SKM-1 (cell line): ENCODE measurements at regions not wholly inside any gene's neighbourhood (a gene's known extent, or its start where the extent isn't known, plus 50 kb on each side); places are given as distances from the start of the nearest gene placed in this dataset.

ENCODE experiments used
- DNase-seq: peaks from one replicate; lab custom pipeline; 2025; ENCODE audit not compliant: unreplicated experiment; lab: John Stamatoyannopoulos, UW

DNA sequence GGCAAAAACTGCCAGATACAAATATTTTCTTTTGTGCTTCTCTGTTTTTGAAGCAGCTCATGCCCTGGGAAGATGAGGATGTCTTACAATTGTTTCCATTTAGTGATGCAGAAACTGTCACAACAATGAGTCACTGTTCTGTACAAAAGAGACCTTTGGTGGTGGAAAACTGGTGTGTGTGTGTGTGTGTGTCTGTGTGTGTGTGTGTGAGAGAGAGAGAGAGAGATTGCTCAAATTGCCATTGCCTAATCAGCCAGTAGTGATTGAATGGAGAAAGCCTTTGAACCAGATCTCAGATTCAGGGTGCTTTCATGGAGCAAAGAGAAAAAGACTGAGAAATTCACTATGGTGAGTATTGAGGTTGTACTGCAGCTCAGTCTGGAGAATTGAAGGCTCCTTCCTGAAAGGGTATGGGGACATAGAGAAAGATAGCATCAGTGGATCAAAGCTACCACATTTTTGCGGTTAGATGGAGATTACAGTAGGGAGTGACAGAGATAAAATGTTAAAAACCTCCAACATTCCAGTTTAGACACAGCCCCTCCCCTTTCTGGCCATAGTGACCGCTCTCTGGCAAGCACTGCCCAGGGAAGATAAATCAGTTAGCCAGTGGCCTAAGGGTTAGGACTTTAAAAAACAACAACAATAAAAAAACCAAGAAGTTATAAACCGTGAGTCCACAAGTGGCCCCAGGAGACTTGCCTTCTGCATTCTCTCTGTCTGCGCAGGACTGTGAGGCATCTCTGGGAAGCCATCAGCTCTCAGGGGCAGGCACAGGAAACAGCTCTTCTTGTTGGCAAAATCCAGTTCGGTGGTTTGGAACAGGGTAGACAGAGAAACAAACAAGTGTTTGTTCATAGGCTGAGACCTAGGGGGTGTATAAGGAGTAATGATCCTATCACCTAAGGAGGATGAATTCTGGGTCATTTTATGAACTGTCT lies 406.5 kb downstream of the DUSP10 start:
- no peak for DNase-seq

DNA sequence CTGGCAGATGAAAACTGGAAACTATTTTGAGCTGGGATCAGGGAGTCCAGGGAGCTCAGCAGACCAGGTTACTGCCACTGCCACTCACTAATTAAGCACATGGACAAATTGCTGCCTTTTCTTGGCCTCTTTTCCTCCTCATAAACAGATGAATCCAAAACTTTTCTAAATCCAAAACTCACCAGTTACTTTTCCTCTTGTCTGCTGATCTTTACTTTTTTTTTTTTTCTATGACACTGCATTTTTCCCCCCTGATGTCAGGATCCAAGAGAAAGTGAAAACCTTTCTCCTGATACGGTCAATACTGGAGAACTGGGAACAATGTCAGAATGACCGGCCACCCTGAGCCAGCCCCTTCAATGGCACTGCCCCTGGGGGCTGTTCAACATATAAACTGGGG lies 405.8 kb downstream of the DUSP10 start:
- no peak for DNase-seq

DNA sequence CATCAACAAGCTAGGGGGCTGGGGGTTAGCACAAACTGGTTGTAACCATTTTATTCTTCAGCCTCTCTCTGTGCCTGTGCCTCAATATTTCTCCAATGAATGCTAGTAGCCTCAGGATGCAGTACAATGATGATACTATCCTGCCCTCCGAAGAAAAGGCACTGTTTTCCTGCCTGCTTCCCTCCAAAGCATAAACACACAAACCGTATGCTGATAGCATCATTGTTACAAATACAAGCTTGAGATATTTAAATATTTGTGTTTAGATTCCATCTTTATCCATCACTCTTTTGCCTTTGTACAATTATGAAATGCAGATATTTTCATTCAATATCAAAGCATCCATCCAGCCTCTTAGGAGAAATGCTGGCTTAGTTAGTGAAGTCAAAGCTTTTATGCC lies 404.8 kb downstream of the DUSP10 start:
- DNase-seq: no peak

DNA sequence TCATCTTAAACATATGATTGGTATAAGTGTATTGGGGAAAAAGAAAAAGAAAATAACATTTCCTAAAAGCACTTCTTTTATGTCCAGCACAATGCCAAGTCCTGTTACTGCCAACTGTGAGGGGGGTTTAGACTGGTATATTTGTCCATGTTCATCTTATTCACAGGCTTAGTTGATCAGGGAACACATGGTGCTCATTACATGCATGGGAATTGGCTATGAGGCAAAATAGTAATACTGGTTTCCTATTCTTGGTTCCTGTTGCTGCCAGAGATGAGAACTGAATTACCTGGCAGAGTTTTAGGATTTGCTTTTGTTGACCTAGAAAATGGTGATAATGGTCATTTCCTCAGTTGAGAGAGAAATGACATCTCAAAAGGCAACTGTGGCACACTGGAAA lies 398.8 kb downstream of the DUSP10 start:
- DNase-seq: no peak

DNA sequence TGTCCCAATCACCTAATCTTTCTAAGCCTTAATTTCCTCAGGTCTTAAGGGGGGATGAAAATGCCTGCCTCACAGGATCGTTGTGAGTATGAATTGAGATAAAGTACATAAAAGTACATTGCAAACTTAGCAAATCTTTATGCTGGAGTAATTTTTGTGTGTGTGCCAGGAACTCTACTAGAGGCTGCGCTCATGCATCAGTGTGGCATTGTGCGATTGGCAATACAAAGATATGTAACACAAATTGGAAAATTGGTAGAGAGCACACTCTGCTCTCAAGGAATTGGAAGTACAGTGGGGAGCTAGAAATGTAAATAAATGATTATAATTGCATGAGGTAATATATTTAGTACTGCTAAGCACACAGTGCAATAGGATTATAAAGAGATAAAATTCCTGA lies 398.3 kb downstream of the DUSP10 start:
- DNase-seq: no peak

DNA sequence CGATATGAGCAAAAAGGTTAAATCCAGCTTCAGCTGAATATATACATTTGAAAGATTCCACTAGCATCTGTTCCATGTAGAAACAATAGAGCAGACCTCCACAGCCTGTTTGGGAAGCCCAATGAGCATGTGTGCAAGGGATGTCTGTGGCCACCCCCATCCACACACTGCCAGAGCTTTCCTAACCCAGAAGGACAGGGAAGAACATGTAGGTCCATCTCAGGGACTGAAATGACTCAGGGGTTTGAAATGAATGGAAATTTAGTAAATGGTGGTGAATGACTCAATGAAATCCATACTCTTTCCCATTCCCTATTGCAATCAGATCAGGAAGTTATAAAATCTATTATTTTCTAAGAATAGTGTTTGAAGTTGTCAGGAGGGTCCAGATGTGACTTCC lies 397.2 kb downstream of the DUSP10 start:
- DNase-seq: no peak

DNA sequence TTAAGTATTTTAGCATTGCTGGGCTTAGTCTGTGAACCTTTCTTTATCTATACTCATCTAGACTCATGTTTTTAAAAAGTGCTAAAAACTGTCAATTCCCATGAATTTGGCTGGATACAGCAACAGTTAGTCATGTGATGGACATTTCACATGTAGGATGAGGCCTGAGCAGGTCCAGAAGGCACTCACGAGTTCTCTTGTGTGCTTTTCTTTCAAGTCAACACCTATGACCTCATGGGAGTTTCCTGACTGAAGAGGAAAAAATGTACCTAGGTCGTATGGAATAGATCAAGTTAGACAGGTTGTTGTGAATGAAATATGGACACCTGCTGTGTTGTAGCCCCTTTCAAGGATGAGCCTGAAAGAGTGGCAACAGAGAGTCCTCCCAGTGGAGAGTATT lies 394.2 kb downstream of the DUSP10 start:
- DNase-seq: no peak

DNA sequence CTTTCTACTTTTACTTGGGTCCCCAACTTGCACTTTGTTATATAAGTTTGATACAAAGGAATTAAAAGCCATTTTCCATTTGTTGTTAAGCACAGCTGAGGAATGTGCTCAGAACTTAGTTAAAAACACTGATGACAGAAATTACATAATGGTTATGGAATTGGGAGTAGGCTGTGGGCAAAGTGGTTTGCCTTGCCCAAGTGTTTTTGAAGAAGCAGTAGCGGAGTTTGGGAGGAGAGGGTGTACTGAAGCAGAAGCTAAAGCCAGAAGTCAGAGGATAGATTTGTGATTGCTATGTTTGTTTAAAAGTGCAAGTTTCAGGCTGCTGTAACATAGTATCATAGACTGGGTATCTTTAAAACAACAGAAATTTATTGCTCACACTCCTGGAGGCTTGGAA lies 391.8 kb downstream of the DUSP10 start:
- DNase-seq: no peak

DNA sequence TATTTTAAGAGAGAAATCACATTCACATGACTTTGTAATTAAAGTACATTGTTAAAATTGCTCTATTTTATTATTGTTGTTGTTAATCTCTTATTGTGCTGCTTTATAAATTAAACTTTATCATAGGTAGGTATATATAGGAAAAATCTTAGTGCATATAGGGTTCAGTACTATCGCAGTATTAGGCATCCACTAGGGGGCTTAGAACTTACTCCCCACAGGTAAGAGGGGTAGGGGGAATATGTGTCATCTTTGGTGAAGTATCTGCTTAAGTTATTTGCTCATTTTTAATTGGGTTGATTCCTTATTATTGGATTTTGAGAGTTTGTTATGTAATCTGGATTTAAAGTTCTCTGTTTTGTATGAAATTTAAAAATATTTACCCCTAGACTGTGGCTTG lies 385.2 kb downstream of the DUSP10 start:
- no peak for DNase-seq

DNA sequence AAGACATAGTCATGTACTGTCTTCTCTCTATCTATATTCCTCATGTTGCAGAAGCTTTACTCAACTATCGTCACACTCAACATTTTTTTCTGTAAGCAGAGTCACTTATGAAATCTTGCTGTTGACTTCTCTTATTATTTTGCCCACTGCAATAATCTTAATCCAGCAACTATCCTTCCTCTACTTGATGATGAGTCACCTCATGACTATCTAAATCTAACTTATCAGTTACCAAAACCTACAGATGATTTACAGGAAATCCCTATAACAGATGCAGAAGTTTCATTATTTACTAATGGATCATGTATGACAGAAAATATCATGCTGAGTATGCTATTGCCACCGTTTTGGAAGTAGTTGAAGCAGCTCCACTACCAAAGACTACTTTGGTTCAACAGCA lies 378.9 kb downstream of the DUSP10 start:
- no peak for DNase-seq

DNA sequence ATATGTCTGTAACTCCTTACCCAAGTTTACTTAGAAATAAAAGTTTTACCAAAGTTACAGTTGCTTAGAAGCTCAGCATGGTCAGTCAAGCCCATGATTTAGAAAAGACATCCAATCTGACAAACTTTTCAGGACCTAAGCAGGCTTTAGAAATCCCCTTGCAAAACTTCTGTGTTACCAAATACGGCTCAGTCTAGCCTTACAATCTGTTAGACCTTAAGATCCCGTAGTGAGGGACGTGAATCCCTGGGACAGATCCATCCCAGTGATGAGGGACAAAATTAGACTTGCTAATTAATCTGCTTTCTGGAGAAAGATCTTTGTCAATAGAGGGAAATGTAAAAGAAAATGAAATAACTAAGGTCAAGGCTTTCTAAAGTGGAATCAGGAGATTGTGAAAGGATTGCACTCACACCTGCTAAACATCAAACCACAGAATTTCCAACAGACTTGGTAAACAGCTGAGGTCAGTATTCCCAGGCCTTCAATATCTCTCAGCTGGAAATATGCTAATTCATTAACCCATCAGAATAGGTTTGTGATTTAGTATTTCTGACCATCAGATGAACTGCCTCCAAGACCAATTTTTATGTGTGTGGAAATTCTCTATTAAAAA lies 375.3 kb downstream of the DUSP10 start:
- DNase-seq: no peak

DNA sequence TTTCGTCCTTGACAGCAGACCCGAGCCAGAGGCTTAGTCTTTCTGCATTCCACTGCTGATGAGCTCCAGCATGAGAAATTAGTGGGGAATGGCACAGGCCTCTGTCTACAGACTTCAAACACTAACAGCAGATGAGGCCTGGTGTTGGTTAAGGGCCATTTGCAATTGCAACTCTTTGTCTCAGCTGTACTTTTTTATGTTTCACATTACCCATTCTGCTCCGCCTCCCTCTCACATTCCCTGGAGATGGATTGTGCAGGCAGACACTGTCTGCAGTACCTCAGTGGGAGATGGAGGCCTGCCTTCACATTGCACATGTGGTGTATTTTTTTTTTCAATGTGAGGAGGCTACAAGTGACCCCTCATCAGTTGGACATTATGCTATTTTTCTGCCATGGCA lies 370.2 kb downstream of the DUSP10 start:
- DNase-seq: no peak

DNA sequence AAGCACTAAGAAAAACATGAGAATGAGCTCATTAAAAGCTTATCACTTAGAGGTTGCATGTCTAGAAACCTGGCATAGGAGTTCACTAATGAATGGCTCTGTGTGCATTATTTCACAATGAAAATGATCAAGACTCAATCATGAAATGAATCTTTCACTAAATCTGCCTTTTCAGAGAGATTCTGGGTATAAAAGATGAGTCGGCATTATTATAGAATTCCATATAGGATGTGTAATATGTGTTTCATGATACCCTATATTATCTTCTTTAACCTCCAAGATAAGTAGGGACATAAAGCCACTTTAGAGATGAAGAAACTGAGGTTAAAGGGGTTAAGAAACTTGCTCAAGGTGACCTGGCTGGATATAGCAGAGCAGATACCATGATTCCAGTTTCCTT lies 368.1 kb downstream of the DUSP10 start:
- no peak for DNase-seq

DNA sequence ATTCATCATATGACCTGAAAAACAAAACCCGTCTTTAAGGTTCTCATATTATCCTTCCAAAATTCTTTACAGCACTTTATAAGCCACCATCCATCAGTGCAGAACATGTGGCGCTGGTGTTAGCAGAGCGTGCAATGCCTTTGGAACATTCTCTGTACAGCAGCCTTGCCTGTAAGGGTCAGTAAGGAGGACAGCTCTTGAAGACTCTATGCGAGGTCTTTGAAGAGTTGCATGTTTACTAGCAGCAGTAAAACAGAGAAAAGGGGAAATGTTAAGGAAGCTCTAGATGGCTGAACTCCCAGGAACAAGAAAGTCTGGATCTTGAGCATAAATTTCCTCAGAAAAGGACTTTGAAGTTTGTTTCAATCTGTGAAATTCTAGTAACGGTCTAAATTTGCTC lies 365.6 kb downstream of the DUSP10 start:
- DNase-seq: no peak

DNA sequence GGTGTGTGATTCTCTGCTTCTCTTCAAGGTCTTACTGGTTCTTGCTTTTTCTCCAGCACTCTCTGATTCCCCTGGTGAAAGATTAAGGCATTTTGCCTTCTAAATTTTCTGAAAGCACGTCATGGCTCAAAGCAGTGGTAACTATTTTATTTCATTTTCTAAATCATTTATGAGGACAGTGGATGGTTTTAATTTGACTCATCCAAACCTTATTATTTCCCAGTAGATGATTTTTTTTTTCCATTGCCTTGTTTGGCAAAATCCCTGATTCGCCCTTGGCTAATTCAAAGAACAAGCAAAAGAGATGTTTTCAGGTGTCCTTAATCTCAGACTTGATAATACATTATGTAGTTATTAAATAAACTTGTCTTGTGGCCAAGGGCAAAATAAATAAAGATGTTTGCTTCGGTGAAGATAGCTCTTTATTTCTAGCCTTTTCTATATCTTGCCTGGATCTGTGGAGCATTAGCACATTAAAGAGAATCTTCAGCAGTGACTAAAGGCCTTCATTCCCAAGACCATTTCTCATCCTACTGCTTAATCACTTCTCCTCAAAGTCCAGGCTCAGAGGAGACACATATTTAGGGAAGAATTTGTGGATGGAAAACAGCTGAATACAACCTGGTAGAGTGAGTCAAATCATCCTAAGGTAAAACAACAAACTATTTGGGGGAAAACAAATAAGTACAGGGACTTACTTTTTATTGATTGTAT lies 359.8 kb downstream of the DUSP10 start:
- no peak for DNase-seq

DNA sequence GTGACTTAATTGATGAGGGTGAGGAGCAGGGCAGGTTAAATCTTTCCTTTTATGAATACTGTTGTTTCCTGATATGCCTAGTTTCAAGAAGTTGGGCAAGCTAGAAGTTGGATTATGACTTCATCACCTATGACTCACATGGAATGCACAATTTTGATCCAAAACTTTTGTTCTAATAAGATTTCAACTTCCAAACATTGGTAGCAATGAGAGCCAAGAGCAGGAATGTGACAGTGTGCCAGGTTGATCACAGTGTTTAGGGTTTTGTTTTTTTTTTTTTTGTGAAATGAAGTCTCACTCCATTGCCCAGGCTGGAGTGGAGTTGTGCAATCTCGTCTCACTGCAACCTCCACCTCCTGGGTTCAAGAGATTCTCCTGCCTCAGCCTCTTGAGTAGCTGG lies 349.4 kb downstream of the DUSP10 start:
- DNase-seq: no peak

DNA sequence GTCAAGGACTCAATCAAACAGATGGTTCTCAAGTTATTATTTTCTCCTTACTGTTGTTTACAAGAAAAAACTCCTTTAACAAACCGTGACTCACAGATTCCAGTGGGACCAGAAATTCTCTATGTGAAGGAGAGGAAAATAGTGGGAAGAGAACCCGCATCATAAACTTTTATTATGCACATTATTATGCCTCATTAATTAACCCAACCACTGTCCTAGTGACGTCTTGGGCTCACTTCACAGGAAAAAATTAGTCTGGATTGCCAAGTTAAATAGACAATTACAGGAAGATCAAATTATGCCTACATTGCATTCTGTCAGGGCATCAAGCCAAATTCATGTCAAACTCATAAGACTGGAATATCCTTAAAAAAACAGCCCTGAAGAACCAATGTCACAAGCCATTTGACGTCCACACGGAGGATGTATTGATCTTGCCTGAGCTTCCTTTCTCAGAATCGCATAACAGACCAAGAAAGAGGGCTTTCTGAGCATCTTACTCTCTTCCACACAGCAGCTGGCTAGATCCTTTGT lies 347.8 kb downstream of the DUSP10 start:
- no peak for DNase-seq

DNA sequence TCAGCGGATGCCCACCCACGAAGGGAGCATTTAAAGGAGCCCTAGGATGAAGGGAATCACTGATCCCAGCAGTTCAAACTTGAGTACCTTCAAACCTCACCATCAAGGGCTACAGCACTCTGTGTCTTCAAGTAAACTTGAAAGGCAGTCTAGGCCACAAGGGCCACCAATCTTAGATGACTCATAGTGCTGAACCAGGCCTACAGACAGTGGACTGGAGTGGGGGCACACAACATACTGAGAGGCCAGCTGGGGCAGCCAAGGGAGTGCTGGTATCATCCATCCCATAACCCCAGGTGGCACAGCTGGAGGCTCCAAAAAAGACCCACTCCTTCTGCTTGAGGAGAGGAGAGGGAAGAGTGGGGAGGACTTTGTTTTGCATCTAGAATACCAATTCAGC lies 345.4 kb downstream of the DUSP10 start:
- DNase-seq: no peak

DNA sequence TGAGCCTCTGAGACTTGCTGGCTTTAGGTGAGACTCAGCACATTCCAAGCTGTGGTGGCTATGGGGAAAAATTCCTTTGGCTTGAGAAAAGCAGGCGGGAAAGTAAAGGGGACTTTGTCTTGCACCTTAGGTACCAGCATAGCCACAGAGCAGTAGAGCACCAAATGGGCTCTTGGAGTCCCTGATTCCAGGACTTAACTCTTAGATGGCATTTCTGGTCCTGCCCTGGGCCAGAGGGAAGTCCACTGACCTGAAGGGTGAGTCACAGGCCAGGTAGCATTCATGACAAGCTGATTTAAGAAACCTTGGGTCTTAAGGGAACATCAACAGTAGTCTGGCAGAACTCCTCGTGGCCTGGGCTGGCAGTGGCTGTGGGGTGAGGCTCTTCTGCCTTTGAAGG lies 344.7 kb downstream of the DUSP10 start:
- no peak for DNase-seq

DNA sequence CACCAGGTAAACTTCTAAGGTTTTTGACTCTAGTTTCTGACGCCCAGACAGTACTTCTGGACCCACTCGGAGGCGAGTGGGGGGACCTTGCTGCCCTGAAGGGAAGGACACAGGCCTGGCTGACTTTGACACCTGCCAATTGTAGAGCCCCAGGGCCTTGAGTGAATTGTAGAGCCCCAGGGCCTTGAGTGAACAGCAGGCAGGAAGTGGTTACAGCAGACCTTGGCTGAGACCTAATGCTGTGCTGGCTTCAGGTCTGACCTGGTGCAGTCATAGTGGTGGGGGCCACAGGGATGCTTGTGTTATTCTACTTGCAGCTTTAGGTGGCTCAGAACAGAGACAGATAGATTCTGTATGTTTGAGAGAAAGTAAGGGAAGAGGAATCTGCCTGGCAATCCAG lies 344.3 kb downstream of the DUSP10 start:
- DNase-seq: no peak

DNA sequence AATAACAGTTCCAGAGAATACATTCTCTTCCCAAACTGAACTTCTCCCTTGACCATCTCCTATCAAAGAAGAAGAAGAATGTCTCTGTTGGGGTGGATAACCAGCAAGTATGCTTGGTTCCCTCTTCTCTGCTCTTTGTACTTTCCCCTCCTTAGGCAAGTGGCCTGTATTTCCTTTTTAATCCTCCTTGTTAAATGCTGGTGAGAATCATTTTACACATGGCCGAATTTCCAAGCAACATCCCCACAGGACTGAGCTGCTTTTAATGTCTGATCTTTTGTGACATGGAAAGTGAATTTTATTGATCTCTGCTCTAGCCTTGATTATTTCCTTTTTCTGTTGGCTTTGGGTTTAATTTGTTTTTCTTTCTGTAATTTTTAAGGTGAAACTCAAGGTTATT lies 336.7 kb downstream of the DUSP10 start:
- no peak for DNase-seq
